Activated CD8-positive, alpha-beta T cell treated with anti-CD3 and anti-CD28 coated beads, Interleukin-2, amount 10 ng/mL, durations not matched to agents 7 days and 5 days (primary cell): ENCODE measurements at regions not wholly inside any gene's neighbourhood (a gene's known extent, or its start where the extent isn't known, plus 50 kb on each side); places are given as distances from the start of the nearest gene placed in this dataset.

Experiments
- ATAC-seq: fragments of 150-1000 bp; cut with Tn5 transposase; one replicate; pipeline ENCODE4 v1.10.0; 2021; ENCODE audit warnings: moderate library complexity
- CTCF ChIA-PET: fragments of 350-600 bp; sonication (Branson Sonifier 250); formaldehyde crosslinking; loops from one replicate; lab custom pipeline; 2021; ENCODE audit warnings: antibody characterized with exemption; lab: Charles Lee
- POLR2A ChIA-PET: fragments of 350-600 bp; sonication (Branson Sonifier 250); formaldehyde crosslinking; loops from one replicate; lab custom pipeline; 2021; ENCODE audit warnings: antibody characterized with exemption; lab: Charles Lee
- DNase-seq: peaks from one replicate; pipeline ENCODE4 v3.0.0-alpha.2; 2020
- H3K27ac Mint-ChIP-seq: one replicate; pipeline ENCODE4 v1.8.0; 2021; ENCODE audit warnings: mild to moderate bottlenecking, mixed read lengths
- H3K27me3 Mint-ChIP-seq: one replicate; pipeline ENCODE4 v1.8.0; 2021; ENCODE audit warnings: low read depth, mixed read lengths
- H3K36me3 Mint-ChIP-seq: one replicate; pipeline ENCODE4 v1.8.0; 2021; ENCODE audit warnings: low read depth, mixed read lengths
- H3K4me1 Mint-ChIP-seq: one replicate; pipeline ENCODE4 v1.8.0; 2021; ENCODE audit warnings: low read depth, mixed read lengths
- H3K4me3 Mint-ChIP-seq: one replicate; pipeline ENCODE4 v1.8.0; 2021; ENCODE audit warnings: mild to moderate bottlenecking, mixed read lengths
- H3K9me3 Mint-ChIP-seq: one replicate; pipeline ENCODE4 v1.8.0; 2022; ENCODE audit warnings: mixed read lengths; ENCODE audit not compliant: insufficient read depth

DNA sequence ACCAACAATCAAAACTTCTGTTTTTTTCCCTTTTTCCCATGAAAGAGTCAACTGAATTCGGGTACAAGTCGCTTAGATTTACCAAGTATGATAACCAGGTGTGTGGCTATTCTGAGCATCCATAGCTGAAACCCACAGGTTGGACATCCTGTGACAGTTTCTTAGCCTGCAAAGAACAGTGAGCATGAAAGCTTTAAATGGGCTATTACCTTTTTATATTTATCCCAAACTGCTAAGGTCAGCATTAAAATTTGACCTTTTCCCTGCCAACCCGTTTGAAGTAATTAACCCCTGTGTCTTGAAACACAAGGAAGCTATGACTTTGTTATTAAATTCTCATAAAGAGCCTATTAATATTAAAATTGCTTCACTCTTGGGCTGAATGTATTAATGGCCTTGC, 1065.0 kb upstream of the RBFOX1 start:
- no peak overlapping the region for H3K4me3 Mint-ChIP-seq
- POLR2A ChIA-PET = no interaction called here
- no peaks in the 10 kb centered on the region for H3K4me1 Mint-ChIP-seq
- peaks cover 10% of the 10 kb centered on the region for H3K9me3 Mint-ChIP-seq
- no peaks in the 10 kb centered on the region for H3K36me3 Mint-ChIP-seq
- DNase-seq (no peak), ATAC-seq (no peak)
- CTCF ChIA-PET = no interaction called here
- no peaks in the 10 kb centered on the region for H3K27me3 Mint-ChIP-seq
- no peak overlapping the region for H3K27ac Mint-ChIP-seq

- DNase-seq = no peak
- ATAC-seq = no peak
- CTCF ChIA-PET = no interaction called here
- POLR2A ChIA-PET = no interaction called here
- no peak overlapping the region for H3K27ac Mint-ChIP-seq
- H3K4me1 Mint-ChIP-seq = no peaks in the 10 kb centered on the region
- no peaks in the 10 kb centered on the region for H3K27me3 Mint-ChIP-seq
- H3K4me3 Mint-ChIP-seq = no peak overlapping the region
- H3K36me3 Mint-ChIP-seq = no peaks in the 10 kb centered on the region
- H3K9me3 Mint-ChIP-seq = peaks cover 10% of the 10 kb centered on the region
These were observed 1065.9 kb upstream of the RBFOX1 start for GRCh38 chr16:6266703-6267102.

GRCh38 chr16:6265968-6266367, 1066.7 kb upstream of the RBFOX1 start:
- ATAC-seq (no peak), DNase-seq (no peak)
- CTCF ChIA-PET = no interaction called here
- Mint-ChIP-seq H3K27me3 (no peaks in the 10 kb centered on the region), H3K27ac (no peak overlapping the region), H3K9me3 (peaks cover 10% of the 10 kb centered on the region), H3K36me3 (no peaks in the 10 kb centered on the region), H3K4me1 (no peaks in the 10 kb centered on the region), H3K4me3 (no peak overlapping the region)
- POLR2A ChIA-PET = no interaction called here

- H3K36me3 Mint-ChIP-seq = no peaks in the 10 kb centered on the region
- DNase-seq = no peak
- CTCF ChIA-PET = no interaction called here
- no peaks in the 10 kb centered on the region for H3K4me1 Mint-ChIP-seq
- ATAC-seq = no peak
- no peaks in the 10 kb centered on the region for H3K27me3 Mint-ChIP-seq
- peaks cover 14% of the 10 kb centered on the region for H3K9me3 Mint-ChIP-seq
- POLR2A ChIA-PET = no interaction called here
- no peak overlapping the region for H3K4me3 Mint-ChIP-seq
- H3K27ac Mint-ChIP-seq = no peak overlapping the region
These were observed 1074.6 kb upstream of the RBFOX1 start for GRCh38 chr16:6258056-6258455.

DNA sequence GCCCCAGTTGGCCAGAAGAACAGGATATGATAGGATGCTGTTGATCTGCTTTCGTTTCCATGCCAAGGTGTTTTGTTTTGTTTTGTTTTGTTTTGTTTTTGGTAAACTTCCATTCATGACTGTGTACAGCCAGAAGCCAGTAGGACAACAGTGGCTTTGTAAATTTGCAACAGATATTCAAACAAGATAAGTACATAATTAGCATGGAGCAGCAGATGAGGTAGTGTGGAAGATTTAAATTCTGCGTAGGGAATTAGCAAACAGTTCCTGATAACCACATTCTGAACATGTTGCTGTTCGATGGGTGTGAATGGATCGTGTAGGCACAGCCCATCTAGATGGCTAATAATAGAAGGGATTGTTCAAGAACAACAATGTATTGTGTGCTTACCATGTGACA, 1080.1 kb upstream of the RBFOX1 start:
- POLR2A ChIA-PET = no interaction called here
- H3K9me3 Mint-ChIP-seq = peaks cover 5% of the 10 kb centered on the region
- no peak for DNase-seq
- no peak overlapping the region for H3K27ac Mint-ChIP-seq
- CTCF ChIA-PET = no interaction called here
- H3K27me3 Mint-ChIP-seq = no peaks in the 10 kb centered on the region
- H3K36me3 Mint-ChIP-seq = no peaks in the 10 kb centered on the region
- H3K4me3 Mint-ChIP-seq = no peak overlapping the region
- ATAC-seq = no peak
- H3K4me1 Mint-ChIP-seq = no peaks in the 10 kb centered on the region

- no peak overlapping the region for H3K4me3 Mint-ChIP-seq
- H3K36me3 Mint-ChIP-seq = no peaks in the 10 kb centered on the region
- DNase-seq (no peak), ATAC-seq (no peak)
- ChIA-PET POLR2A (no interaction called here), CTCF (no interaction called here)
- no peak overlapping the region for H3K27ac Mint-ChIP-seq
- no peaks in the 10 kb centered on the region for H3K27me3 Mint-ChIP-seq
- no peaks in the 10 kb centered on the region for H3K9me3 Mint-ChIP-seq
- no peaks in the 10 kb centered on the region for H3K4me1 Mint-ChIP-seq
These were observed 1082.1 kb upstream of the RBFOX1 start for GRCh38 chr16:6250511-6250910.

GRCh38 chr16:6249863-6250262, 1082.8 kb upstream of the RBFOX1 start:
- ChIA-PET CTCF (no interaction called here), POLR2A (no interaction called here)
- no peak for ATAC-seq
- Mint-ChIP-seq H3K4me3 (no peak overlapping the region), H3K36me3 (no peaks in the 10 kb centered on the region), H3K9me3 (no peaks in the 10 kb centered on the region), H3K27me3 (no peaks in the 10 kb centered on the region), H3K27ac (no peak overlapping the region), H3K4me1 (no peaks in the 10 kb centered on the region)
- DNase-seq = no peak

GRCh38 chr16:6248199-6248598, 1084.4 kb upstream of the RBFOX1 start:
- CTCF ChIA-PET = no interaction called here
- DNase-seq (no peak), ATAC-seq (no peak)
- Mint-ChIP-seq H3K36me3 (no peaks in the 10 kb centered on the region), H3K4me3 (no peak overlapping the region), H3K27me3 (no peaks in the 10 kb centered on the region), H3K27ac (no peak overlapping the region), H3K4me1 (no peaks in the 10 kb centered on the region), H3K9me3 (no peaks in the 10 kb centered on the region)
- POLR2A ChIA-PET = no interaction called here

DNA sequence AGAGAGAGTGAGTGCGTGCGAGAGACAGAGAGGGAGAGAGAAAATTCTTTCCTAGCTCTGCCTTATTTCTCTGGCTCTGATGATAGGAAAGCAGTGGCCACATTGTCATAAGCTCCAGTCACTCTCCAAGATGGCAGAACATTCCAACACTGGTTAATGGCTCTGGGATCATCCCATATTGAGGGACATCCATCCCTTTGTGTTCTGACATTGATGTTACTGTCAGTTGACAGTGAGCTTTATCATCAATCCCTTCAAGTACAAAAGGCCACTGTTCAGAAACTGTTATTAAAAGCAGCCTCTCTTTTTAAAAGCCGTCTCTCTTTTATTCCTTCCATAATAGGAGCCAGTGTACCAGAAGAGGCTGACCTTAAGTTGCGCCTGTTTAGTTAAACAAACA, 1084.9 kb upstream of the RBFOX1 start:
- no peak overlapping the region for H3K27ac Mint-ChIP-seq
- H3K27me3 Mint-ChIP-seq = no peaks in the 10 kb centered on the region
- CTCF ChIA-PET = no interaction called here
- no peaks in the 10 kb centered on the region for H3K9me3 Mint-ChIP-seq
- POLR2A ChIA-PET = no interaction called here
- no peak for DNase-seq
- no peaks in the 10 kb centered on the region for H3K36me3 Mint-ChIP-seq
- ATAC-seq = no peak
- no peaks in the 10 kb centered on the region for H3K4me1 Mint-ChIP-seq
- no peak overlapping the region for H3K4me3 Mint-ChIP-seq

GRCh38 chr16:6247150-6247549, 1085.5 kb upstream of the RBFOX1 start:
- ChIA-PET CTCF (no interaction called here), POLR2A (no interaction called here)
- DNase-seq (no peak), ATAC-seq (no peak)
- no peak overlapping the region for H3K27ac Mint-ChIP-seq
- no peaks in the 10 kb centered on the region for H3K36me3 Mint-ChIP-seq
- H3K4me3 Mint-ChIP-seq = no peak overlapping the region
- H3K27me3 Mint-ChIP-seq = no peaks in the 10 kb centered on the region
- H3K4me1 Mint-ChIP-seq = no peaks in the 10 kb centered on the region
- H3K9me3 Mint-ChIP-seq = no peaks in the 10 kb centered on the region

- ATAC-seq (no peak), DNase-seq (no peak)
- Mint-ChIP-seq H3K27ac (no peak overlapping the region), H3K4me3 (no peak overlapping the region), H3K27me3 (no peaks in the 10 kb centered on the region), H3K36me3 (no peaks in the 10 kb centered on the region), H3K4me1 (no peaks in the 10 kb centered on the region), H3K9me3 (no peaks in the 10 kb centered on the region)
- ChIA-PET POLR2A (no interaction called here), CTCF (no interaction called here)
These were observed 1086.4 kb upstream of the RBFOX1 start for GRCh38 chr16:6246266-6246665.

DNA sequence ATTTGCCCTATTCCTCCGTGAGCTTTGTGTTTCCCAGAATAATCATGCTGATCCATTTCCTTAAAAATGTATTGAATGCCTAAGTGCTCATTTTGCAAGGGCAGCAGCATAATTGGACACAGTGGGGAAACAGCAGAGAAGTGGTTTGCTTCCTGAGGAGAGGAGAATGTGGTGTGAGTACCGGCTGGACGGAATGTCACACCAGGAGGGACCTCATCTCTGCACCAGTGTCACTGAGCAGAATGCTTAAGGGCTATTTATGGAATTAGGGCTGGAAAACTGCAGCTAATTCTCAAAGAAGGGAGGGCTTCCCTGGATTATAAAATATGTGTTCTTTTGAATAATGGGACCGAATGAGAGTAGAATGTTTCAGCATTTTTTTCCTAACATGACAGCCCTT, 1100.6 kb upstream of the RBFOX1 start:
- CTCF ChIA-PET = no interaction called here
- H3K4me1 Mint-ChIP-seq = no peaks in the 10 kb centered on the region
- DNase-seq (no peak), ATAC-seq (no peak)
- peaks cover 4% of the 10 kb centered on the region for H3K9me3 Mint-ChIP-seq
- no peak overlapping the region for H3K4me3 Mint-ChIP-seq
- POLR2A ChIA-PET = no interaction called here
- H3K27ac Mint-ChIP-seq = no peak overlapping the region
- H3K27me3 Mint-ChIP-seq = no peaks in the 10 kb centered on the region
- H3K36me3 Mint-ChIP-seq = no peaks in the 10 kb centered on the region

GRCh38 chr16:6231398-6231797, 1101.2 kb upstream of the RBFOX1 start:
- DNase-seq = no peak
- Mint-ChIP-seq H3K36me3 (no peaks in the 10 kb centered on the region), H3K27ac (no peak overlapping the region), H3K4me1 (no peaks in the 10 kb centered on the region), H3K4me3 (no peak overlapping the region), H3K9me3 (peaks cover 4% of the 10 kb centered on the region), H3K27me3 (no peaks in the 10 kb centered on the region)
- ATAC-seq = no peak
- ChIA-PET POLR2A (no interaction called here), CTCF (no interaction called here)
